Peyer's patch (tissue), 4 donors: ENCODE measurements at regions not wholly inside any gene's neighbourhood (a gene's known extent, or its start where the extent isn't known, plus 50 kb on each side); places are given as distances from the start of the nearest gene placed in this dataset.

Experiments used
- POLR2A ChIP-seq, 2 donors: fragments of 450-650 bp; IDR thresholded peaks; one replicate each; pipeline ENCODE4 v1.5.1; 2017; ENCODE audit warnings: antibody characterized with exemption in 2 of 2, mild to moderate bottlenecking in 2 of 2, moderate library complexity in 2 of 2
- TF ChIP-seq, protein P1 (sequence below), 6 experiments: fragments of 450-650 bp in 4 of 6; fragments of 200-600 bp in 2 of 6; sonication (generic) in 1 of 6; IDR thresholded peaks; one replicate each; pipeline ENCODE4 v1.5.1; 2017 to 2019; ENCODE audit warnings: antibody characterized with exemption in 6 of 6, mild to moderate bottlenecking in 3 of 6, moderate library complexity in 1 of 6

DNA sequence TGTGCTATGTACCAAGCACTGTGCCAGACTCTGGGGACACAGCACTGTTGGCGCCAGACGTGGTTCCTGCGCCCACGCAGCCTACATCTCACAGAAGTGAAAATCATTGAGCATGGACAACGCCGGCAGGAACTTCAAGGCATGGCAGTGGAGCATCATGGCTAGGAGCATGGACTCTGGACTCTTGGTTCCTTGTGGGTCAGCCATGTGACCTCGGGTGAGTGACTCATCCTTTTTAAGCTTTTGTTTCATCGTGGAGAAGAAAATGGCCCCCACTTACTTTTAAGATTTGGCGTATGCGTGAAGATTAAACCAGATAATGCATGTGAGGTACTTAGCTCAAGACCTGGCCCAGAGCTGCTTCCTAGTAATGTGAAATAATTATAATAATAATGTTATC, 988.5 kb downstream of the UQCRFS1 start:
- TF ChIP-seq, protein P1, sequence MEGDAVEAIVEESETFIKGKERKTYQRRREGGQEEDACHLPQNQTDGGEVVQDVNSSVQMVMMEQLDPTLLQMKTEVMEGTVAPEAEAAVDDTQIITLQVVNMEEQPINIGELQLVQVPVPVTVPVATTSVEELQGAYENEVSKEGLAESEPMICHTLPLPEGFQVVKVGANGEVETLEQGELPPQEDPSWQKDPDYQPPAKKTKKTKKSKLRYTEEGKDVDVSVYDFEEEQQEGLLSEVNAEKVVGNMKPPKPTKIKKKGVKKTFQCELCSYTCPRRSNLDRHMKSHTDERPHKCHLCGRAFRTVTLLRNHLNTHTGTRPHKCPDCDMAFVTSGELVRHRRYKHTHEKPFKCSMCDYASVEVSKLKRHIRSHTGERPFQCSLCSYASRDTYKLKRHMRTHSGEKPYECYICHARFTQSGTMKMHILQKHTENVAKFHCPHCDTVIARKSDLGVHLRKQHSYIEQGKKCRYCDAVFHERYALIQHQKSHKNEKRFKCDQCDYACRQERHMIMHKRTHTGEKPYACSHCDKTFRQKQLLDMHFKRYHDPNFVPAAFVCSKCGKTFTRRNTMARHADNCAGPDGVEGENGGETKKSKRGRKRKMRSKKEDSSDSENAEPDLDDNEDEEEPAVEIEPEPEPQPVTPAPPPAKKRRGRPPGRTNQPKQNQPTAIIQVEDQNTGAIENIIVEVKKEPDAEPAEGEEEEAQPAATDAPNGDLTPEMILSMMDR (IDR thresholded peaks at IDR 0.05) = no peak
- no peak for TF ChIP-seq POLR2A (IDR thresholded peaks at IDR 0.05)
